Cardiac fibroblast (primary cell): ENCODE measurements at regions not wholly inside any gene's neighbourhood (a gene's known extent, or its start where the extent isn't known, plus 50 kb on each side); places are given as distances from the start of the nearest gene placed in this dataset.

Experiments
- DNase-seq, 2 donors: peaks; one replicate each; pipeline versions ENCODE4 v3.0.0 to v3.0.0-alpha.2; 2010; ENCODE audit warnings: low read depth in 2 of 2
- H3K4me3 ChIP-seq, 2 donors: replicated peaks in 1 of 2; 1 replicate in 1 of 2; 2 replicates in 1 of 2; pipeline ENCODE4 v1.5.1; 2011; ENCODE audit warnings: low read depth in 2 of 2, low read length in 2 of 2, mild to moderate bottlenecking in 2 of 2, moderate library complexity in 1 of 2
- CTCF ChIP-seq: IDR thresholded peaks from one replicate; pipeline ENCODE4 v1.5.1; 2011; ENCODE audit warnings: low read depth, mild to moderate bottlenecking, low read length, inconsistent platforms

GRCh38 chr2:144572977-144573376, 53.1 kb upstream of the ZEB2 start:
- no peak overlapping the region for H3K4me3 ChIP-seq
- TF ChIP-seq CTCF: no peak
- no peak for DNase-seq

GRCh38 chr2:144571770-144572169, 51.9 kb upstream of the ZEB2 start:
- no peak for DNase-seq
- TF ChIP-seq CTCF: no peak
- H3K4me3 ChIP-seq: no peak overlapping the region

GRCh38 chr2:144570566-144570965, 50.6 kb upstream of the ZEB2 start:
- no peak for TF ChIP-seq CTCF
- H3K4me3 ChIP-seq: no peak overlapping the region
- DNase-seq: no peak
